ENCODE measurements at regions not wholly inside any gene's neighbourhood (a gene's known extent, or its start where the extent isn't known, plus 50 kb on each side); places are given as distances from the start of the nearest gene placed in this dataset.

GRCh38 chr18:61643884-61644647, 248.7 kb downstream of the RNF152 start:
- Histone ChIP-seq H3K4ac (ENCODE audit: low read depth, low read length) (no peak overlapping the region), H3K27me3 (ENCODE audit: insufficient read depth, low read length) (peaks cover 9% of the 10 kb centered on the region; the same call in 1 of the 2 replicates), H3K18ac (ENCODE audit: insufficient read length, low read depth, low read length) (no peak overlapping the region), H2AK5ac (ENCODE audit: insufficient read length, low read length) (no peak overlapping the region), H3K79me1 (ENCODE audit: insufficient read depth, low read depth, low read length, poor library complexity, severe bottlenecking) (no peaks in the 10 kb centered on the region), H2AFZ (ENCODE audit: low read length) (no peak overlapping the region), H3T11ph (ENCODE audit: low read length) (no peak overlapping the region), H3K9me3 (ENCODE audit: control insufficient read depth, low read depth, low read length) (no peaks in the 10 kb centered on the region), H3K79me2 (ENCODE audit: insufficient read depth, low read length) (no peaks in the 10 kb centered on the region), H3K56ac (ENCODE audit: insufficient read length, low read depth, low read length) (no peak overlapping the region), H4K20me1 (ENCODE audit: control insufficient read depth, insufficient read depth, insufficient read length) (no peaks in the 10 kb centered on the region), H4K91ac (ENCODE audit: insufficient read length, low read depth, low read length) (no peak overlapping the region), H2BK20ac (ENCODE audit: low read depth, low read length, poor library complexity, severe bottlenecking) (no peak overlapping the region), H3K9ac (ENCODE audit: extremely low read depth, insufficient read length, low read length) (no peak overlapping the region), H3K4me1 (ENCODE audit: insufficient read depth, low read length) (no peaks in the 10 kb centered on the region), H2BK5ac (ENCODE audit: insufficient read length, low read length) (no peak overlapping the region), H4K8ac (replicated peaks; ENCODE audit: insufficient read length, low read depth, low read length) (no peak overlapping the region), H2BK120ac (ENCODE audit: low read depth, low read length, poor library complexity, severe bottlenecking) (no peak overlapping the region), H3K23ac (ENCODE audit: insufficient read length, low read depth, low read length) (no peak overlapping the region), H3K14ac (ENCODE audit: insufficient read depth, low read length) (no peak overlapping the region), H3K4me2 (ENCODE audit: insufficient read depth, insufficient read length, low read length) (no peak overlapping the region), H4K5ac (ENCODE audit: insufficient read length, low read depth, low read length) (no peak overlapping the region), H3K23me2 (ENCODE audit: insufficient read length, low read depth, low read length, poor library complexity, severe bottlenecking) (no peaks in the 10 kb centered on the region), H3K27ac (ENCODE audit: insufficient read length, low read depth, low read length) (no peak overlapping the region), H2BK12ac (ENCODE audit: insufficient read length, low read depth, low read length) (no peak overlapping the region), H2BK15ac (ENCODE audit: low read depth, low read length) (no peak overlapping the region)
- H3K27ac Mint-ChIP-seq, result no peak overlapping the region
- no peaks in the 10 kb centered on the region; a peak in 1 of 5 replicates for H3K9me3 Mint-ChIP-seq
- no CpG with 5 or more reads among the region's 8 CpGs for whole genome bisulfite sequencing (ENCODE audit: extremely low coverage, insufficient read length, low lambda C conversion rate)
- peaks cover 53% of the 10 kb centered on the region for H3K27me3 Mint-ChIP-seq (ENCODE audit: low read depth)
- no peak overlapping the region for H3K4me3 Mint-ChIP-seq
- TF ChIP-seq CTCF (conservative IDR thresholded peaks at IDR 0.05), result no peak
- H3K36me3 Mint-ChIP-seq (ENCODE audit: insufficient read depth in 1 of 3, low read depth in 3 of 3), result peaks cover 0 to 3% (median 0%) of the 10 kb centered on the region in 3 experiments; a peak in 2 of 7 replicates
- no peak for DNase-seq
- H3K4me1 Mint-ChIP-seq, result peaks cover 9 to 10% of the 10 kb centered on the region in 2 experiments
